Hepatocyte (in vitro differentiated cells): ENCODE measurements at regions not wholly inside any gene's neighbourhood (a gene's known extent, or its start where the extent isn't known, plus 50 kb on each side); places are given as distances from the start of the nearest gene placed in this dataset.

ENCODE experiments used
- DNase-seq: peaks from one replicate; pipeline ENCODE4 v3.0.0-alpha.2; 2016; ENCODE audit warnings: low spot score
- H2AFZ ChIP-seq: fragments of 200-600 bp; sonication (generic); 2 replicates; pipeline ENCODE4 v1.6.0; 2016; ENCODE audit warnings: antibody characterized with exemption, mild to moderate bottlenecking
- H3K27ac ChIP-seq: fragments of 200-600 bp; sonication (generic); 2 replicates; pipeline ENCODE4 v1.5.1; 2016; ENCODE audit warnings: mild to moderate bottlenecking
- H3K27me3 ChIP-seq: fragments of 200-600 bp; sonication (generic); 2 replicates; pipeline ENCODE4 v1.6.1; 2016
- H3K36me3 ChIP-seq: fragments of 200-600 bp; sonication (generic); replicated peaks from 2 replicates; pipeline ENCODE4 v1.5.1; 2016; ENCODE audit warnings: low read depth; ENCODE audit not compliant: insufficient read depth
- H3K4me1 ChIP-seq: fragments of 200-600 bp; sonication (generic); 2 replicates; pipeline ENCODE4 v1.5.1; 2016; ENCODE audit warnings: mild to moderate bottlenecking, moderate library complexity; ENCODE audit not compliant: insufficient read depth
- H3K4me2 ChIP-seq: fragments of 200-600 bp; sonication (generic); 2 replicates; pipeline ENCODE4 v1.6.0; 2016
- H3K4me3 ChIP-seq: fragments of 200-600 bp; sonication (generic); 2 replicates; pipeline ENCODE4 v1.5.1; 2016; ENCODE audit warnings: mild to moderate bottlenecking
- H3K79me2 ChIP-seq: fragments of 200-600 bp; sonication (generic); 2 replicates; pipeline ENCODE4 v1.6.0; 2017; ENCODE audit warnings: mild to moderate bottlenecking
- H3K9me2 ChIP-seq: fragments of 200-600 bp; sonication (generic); replicated peaks from 2 replicates; pipeline ENCODE4 v1.6.0; 2017; ENCODE audit warnings: mild to moderate bottlenecking; ENCODE audit not compliant: insufficient read depth
- H3K9me3 ChIP-seq: fragments of 200-600 bp; sonication (generic); 2 replicates; pipeline ENCODE4 v1.5.1; 2016; ENCODE audit warnings: low read depth, mild to moderate bottlenecking
- H4K20me1 ChIP-seq: fragments of 200-600 bp; sonication (generic); 2 replicates; pipeline ENCODE4 v1.6.0; 2016; ENCODE audit warnings: mild to moderate bottlenecking; ENCODE audit not compliant: insufficient read depth, poor library complexity, severe bottlenecking
- EZH2 ChIP-seq: fragments of 200-600 bp; sonication (generic); IDR thresholded peaks from 2 replicates; pipeline ENCODE4 v1.6.1; 2016; ENCODE audit warnings: antibody characterized with exemption, mild to moderate bottlenecking, borderline replicate concordance
- EZH2phosphoT487 ChIP-seq: fragments of 200-600 bp; sonication (generic); IDR thresholded peaks from one replicate; pipeline ENCODE4 v1.6.1; 2018; ENCODE audit warnings: antibody characterized with exemption, mild to moderate bottlenecking, low read depth, moderate library complexity; ENCODE audit not compliant: unreplicated experiment, severe bottlenecking
- WGBS: methylation state at CpG from one replicate; pipeline ENCODE4 v1.1.6; 2016; ENCODE audit warnings: low lambda C conversion rate; ENCODE audit errors: missing lambda C conversion rate; 5-methylcytosine and 5-hydroxymethylcytosine counted together
- TF ChIP-seq, protein P1 (sequence below): fragments of 200-600 bp; sonication (generic); IDR thresholded peaks from 2 replicates; pipeline ENCODE4 v1.5.1; 2016; ENCODE audit warnings: antibody characterized with exemption, mild to moderate bottlenecking; ENCODE audit not compliant: poor library complexity

DNA sequence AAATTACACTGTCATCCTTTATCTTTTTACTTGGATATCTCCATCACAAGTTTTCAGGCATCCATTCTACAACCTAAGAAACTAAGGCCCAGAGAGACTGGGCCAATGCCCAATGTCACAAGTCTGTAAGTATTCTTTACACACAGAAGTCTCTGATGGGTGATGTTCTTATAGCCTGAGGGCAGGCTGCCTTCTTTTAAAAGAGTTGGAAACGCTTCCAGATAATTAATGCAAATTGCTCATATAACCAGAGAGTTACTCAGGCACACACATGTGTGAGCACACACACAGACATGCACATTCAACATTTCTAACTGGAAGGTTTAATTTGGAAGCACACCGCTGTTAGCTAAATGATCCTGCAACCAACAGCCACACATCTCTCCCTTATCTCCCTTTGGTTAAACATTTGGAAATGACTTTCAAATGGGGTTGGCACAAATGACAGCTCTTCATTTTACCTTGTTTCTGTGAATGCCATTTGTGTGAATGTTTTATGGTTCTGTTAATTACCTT lies 160.8 kb upstream of the TMPO start:
- 49% methylated on average over 2 of the region's 2 CpGs for WGBS
- H3K4me3 ChIP-seq = no peak overlapping the region
- TF ChIP-seq EZH2phosphoT487 (no peak), EZH2 (no peak)
- TF ChIP-seq, protein P1, sequence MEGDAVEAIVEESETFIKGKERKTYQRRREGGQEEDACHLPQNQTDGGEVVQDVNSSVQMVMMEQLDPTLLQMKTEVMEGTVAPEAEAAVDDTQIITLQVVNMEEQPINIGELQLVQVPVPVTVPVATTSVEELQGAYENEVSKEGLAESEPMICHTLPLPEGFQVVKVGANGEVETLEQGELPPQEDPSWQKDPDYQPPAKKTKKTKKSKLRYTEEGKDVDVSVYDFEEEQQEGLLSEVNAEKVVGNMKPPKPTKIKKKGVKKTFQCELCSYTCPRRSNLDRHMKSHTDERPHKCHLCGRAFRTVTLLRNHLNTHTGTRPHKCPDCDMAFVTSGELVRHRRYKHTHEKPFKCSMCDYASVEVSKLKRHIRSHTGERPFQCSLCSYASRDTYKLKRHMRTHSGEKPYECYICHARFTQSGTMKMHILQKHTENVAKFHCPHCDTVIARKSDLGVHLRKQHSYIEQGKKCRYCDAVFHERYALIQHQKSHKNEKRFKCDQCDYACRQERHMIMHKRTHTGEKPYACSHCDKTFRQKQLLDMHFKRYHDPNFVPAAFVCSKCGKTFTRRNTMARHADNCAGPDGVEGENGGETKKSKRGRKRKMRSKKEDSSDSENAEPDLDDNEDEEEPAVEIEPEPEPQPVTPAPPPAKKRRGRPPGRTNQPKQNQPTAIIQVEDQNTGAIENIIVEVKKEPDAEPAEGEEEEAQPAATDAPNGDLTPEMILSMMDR = no peak
- no peaks in the 10 kb centered on the region for H3K9me2 ChIP-seq
- no peaks in the 10 kb centered on the region for H3K4me1 ChIP-seq
- H3K79me2 ChIP-seq = no peaks in the 10 kb centered on the region
- H3K27me3 ChIP-seq = no peaks in the 10 kb centered on the region
- no peak for DNase-seq
- no peaks in the 10 kb centered on the region for H3K36me3 ChIP-seq
- H2AFZ ChIP-seq = no peak overlapping the region
- H3K9me3 ChIP-seq = no peaks in the 10 kb centered on the region
- H3K27ac ChIP-seq = no peak overlapping the region
- no peak overlapping the region for H3K4me2 ChIP-seq
- H4K20me1 ChIP-seq = no peaks in the 10 kb centered on the region

DNA sequence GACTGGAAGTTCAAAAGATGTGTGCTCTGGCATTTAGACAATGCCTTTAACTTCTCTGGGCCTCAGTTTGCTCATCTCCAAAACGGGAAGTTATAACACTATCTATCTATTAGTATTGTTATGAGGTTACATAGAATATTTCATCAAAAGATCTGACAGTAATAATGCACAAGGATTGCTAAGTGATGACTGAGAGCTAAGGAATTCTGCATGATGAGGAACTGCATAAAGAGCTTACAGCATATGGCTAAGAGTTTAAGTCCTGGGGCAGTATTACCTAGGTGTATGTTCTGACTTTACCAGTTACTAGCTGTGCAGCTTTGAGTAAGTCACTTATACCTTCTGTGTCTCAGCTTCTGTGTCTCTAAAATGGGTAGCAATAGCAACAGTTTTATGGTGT lies 160.1 kb upstream of the TMPO start:
- Histone ChIP-seq H3K9me2 (no peaks in the 10 kb centered on the region), H3K4me3 (no peak overlapping the region), H3K27ac (no peak overlapping the region), H3K4me2 (no peak overlapping the region), H2AFZ (no peak overlapping the region), H3K4me1 (no peaks in the 10 kb centered on the region), H3K9me3 (no peaks in the 10 kb centered on the region), H3K79me2 (no peaks in the 10 kb centered on the region), H3K36me3 (no peaks in the 10 kb centered on the region), H3K27me3 (no peaks in the 10 kb centered on the region), H4K20me1 (no peaks in the 10 kb centered on the region)
- TF ChIP-seq, protein P1 = no peak
- no peak for TF ChIP-seq EZH2
- TF ChIP-seq EZH2phosphoT487 = no peak
- no peak for DNase-seq
- WGBS = 61% methylated on average over 1 of the region's 1 CpG

DNA sequence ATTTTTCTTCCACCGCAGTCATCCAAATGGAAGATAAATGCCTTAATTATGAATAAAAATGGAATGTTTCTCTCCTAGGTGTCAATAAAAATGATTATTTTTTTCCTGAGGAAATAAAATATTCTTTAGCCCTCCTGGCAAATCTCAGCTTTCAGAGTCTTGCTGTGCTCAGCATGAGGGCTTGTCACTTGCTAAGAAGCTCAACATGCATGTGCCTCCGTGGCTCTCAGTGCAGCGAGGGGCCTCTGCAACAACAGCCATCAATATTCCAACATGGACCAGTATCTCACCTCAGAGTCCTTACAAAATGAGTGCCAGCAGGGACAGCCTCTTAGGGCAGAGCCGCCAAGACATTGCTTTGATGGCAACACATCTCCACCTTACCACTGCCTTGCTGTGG lies 159.5 kb upstream of the TMPO start:
- no peaks in the 10 kb centered on the region for H3K9me3 ChIP-seq
- no peak for DNase-seq
- H2AFZ ChIP-seq = no peak overlapping the region
- peaks cover 2% of the 10 kb centered on the region for H3K27me3 ChIP-seq
- H3K4me1 ChIP-seq = no peaks in the 10 kb centered on the region
- H3K27ac ChIP-seq = no peak overlapping the region
- no peak overlapping the region for H3K4me2 ChIP-seq
- no peaks in the 10 kb centered on the region for H3K79me2 ChIP-seq
- no peaks in the 10 kb centered on the region for H3K9me2 ChIP-seq
- H4K20me1 ChIP-seq = no peaks in the 10 kb centered on the region
- WGBS = 76% methylated on average over 4 of the region's 4 CpGs
- no peak overlapping the region for H3K4me3 ChIP-seq
- H3K36me3 ChIP-seq = no peaks in the 10 kb centered on the region
- TF ChIP-seq EZH2phosphoT487 = no peak
- TF ChIP-seq, protein P1 = no peak
- no peak for TF ChIP-seq EZH2

DNA sequence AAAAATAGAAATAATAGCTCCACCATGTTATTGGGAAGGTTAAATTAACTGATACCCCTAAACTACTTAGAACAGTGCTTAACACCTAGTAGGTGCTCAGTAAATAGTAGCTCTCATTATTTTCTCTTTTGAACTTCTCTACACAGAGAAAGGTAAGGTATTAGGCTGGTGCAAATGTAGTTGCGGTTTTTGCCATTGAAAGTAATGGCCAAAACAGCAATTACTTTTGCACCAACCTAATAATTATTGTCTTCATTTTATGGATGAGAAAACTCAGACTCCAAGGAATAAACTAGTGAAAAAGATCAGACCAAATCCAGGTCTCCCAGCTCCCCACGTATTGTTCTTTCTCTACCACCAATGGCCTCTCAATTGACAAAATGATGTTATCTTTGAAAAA lies 157.2 kb upstream of the TMPO start:
- Histone ChIP-seq H3K9me2 (no peaks in the 10 kb centered on the region), H3K4me2 (no peak overlapping the region), H2AFZ (no peak overlapping the region), H3K9me3 (no peaks in the 10 kb centered on the region), H3K4me3 (no peak overlapping the region), H3K27me3 (peaks cover 2% of the 10 kb centered on the region), H3K4me1 (no peaks in the 10 kb centered on the region), H4K20me1 (no peaks in the 10 kb centered on the region), H3K79me2 (no peaks in the 10 kb centered on the region), H3K27ac (no peak overlapping the region), H3K36me3 (no peaks in the 10 kb centered on the region)
- 57% methylated on average over 2 of the region's 2 CpGs for WGBS
- TF ChIP-seq EZH2 (no peak), EZH2phosphoT487 (no peak)
- TF ChIP-seq, protein P1 = no peak
- no peak for DNase-seq
